BJ (cell line): ENCODE measurements at regions not wholly inside any gene's neighbourhood (a gene's known extent, or its start where the extent isn't known, plus 50 kb on each side); places are given as distances from the start of the nearest gene placed in this dataset.

Experiments used
- CTCF ChIA-PET: fragments of 350-600 bp; formaldehyde crosslinking; extraction: SDS; loops from one replicate; lab custom pipeline; 2021; ENCODE audit warnings: antibody characterized with exemption, inconsistent platforms; lab: Yijun Ruan, JAX
- POLR2A ChIA-PET: fragments of 300-600 bp; sonication (Branson Sonifier 250); formaldehyde crosslinking; extraction: SDS; loops from one replicate; lab custom pipeline; 2021; ENCODE audit warnings: antibody characterized with exemption; lab: Charles Lee
- DNase-seq: peaks from one replicate; pipeline ENCODE4 v3.0.0-alpha.2; 2011; ENCODE audit warnings: low read depth
- H3K27me3 ChIP-seq: 2 replicates; pipeline ENCODE4 v1.6.0; 2011; ENCODE audit warnings: low read length; ENCODE audit not compliant: control insufficient read depth, insufficient read depth
- H3K36me3 ChIP-seq: 2 replicates; pipeline ENCODE4 v1.5.1; 2011; ENCODE audit warnings: low read length; ENCODE audit not compliant: control insufficient read depth, insufficient read depth
- H3K4me3 ChIP-seq: 2 replicates; pipeline ENCODE4 v1.5.1; 2011; ENCODE audit warnings: low read depth, mild to moderate bottlenecking, control low read depth, low read length
- TF ChIP-seq, protein P1 (sequence below): IDR thresholded peaks from 2 replicates; pipeline ENCODE4 v1.5.1; 2011; ENCODE audit warnings: low read depth, mild to moderate bottlenecking, control low read depth, inconsistent platforms, low read length, moderate library complexity; ENCODE audit not compliant: insufficient read depth

DNA sequence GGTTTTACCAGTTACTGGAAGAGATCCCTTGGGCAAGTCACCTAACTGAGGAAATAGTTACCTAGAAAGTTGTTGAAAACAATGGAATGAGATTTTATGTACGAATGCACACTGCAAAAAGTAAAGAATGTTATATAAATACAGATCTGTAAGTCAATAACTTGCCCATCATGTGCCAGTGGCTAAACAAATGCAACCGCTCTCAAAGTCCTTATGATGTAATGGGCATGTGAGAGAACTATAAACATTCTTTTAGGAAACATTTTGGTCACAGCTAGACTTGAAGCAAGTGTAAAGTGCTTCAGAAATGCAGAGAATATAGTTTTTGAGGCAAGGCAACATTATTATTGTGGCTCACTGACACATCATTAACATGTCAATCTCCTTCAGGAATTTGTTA, 1044.5 kb downstream of the TUSC7 start:
- no peaks in the 10 kb centered on the region for H3K36me3 ChIP-seq
- H3K4me3 ChIP-seq = no peak overlapping the region
- ChIA-PET POLR2A (no interaction called here), CTCF (no interaction called here)
- no peak for DNase-seq
- TF ChIP-seq, protein P1, sequence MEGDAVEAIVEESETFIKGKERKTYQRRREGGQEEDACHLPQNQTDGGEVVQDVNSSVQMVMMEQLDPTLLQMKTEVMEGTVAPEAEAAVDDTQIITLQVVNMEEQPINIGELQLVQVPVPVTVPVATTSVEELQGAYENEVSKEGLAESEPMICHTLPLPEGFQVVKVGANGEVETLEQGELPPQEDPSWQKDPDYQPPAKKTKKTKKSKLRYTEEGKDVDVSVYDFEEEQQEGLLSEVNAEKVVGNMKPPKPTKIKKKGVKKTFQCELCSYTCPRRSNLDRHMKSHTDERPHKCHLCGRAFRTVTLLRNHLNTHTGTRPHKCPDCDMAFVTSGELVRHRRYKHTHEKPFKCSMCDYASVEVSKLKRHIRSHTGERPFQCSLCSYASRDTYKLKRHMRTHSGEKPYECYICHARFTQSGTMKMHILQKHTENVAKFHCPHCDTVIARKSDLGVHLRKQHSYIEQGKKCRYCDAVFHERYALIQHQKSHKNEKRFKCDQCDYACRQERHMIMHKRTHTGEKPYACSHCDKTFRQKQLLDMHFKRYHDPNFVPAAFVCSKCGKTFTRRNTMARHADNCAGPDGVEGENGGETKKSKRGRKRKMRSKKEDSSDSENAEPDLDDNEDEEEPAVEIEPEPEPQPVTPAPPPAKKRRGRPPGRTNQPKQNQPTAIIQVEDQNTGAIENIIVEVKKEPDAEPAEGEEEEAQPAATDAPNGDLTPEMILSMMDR = no peak
- no peaks in the 10 kb centered on the region; the same call in 1 of the 2 replicates for H3K27me3 ChIP-seq

DNA sequence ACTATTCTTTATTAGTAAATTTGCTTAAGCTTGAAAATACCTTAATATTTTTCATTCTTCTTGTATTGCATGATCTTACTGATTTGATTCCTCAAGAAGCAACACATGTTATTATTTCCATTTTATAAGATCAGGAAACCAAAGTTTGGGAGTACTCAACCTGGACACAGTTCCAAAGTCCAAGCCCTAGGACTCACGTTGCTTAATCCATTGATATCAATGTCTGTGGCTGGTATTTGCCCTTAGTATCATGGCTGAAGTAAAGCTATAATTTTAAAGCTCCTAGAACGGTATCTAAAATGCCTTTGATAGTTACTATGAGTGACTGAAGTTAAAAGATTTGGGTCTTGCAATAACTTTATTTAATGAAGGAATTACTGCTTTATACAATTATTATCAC, 1045.3 kb downstream of the TUSC7 start:
- TF ChIP-seq, protein P1 = no peak
- CTCF ChIA-PET = no interaction called here
- DNase-seq = no peak
- Histone ChIP-seq H3K27me3 (no peaks in the 10 kb centered on the region; the same call in 1 of the 2 replicates), H3K4me3 (no peak overlapping the region), H3K36me3 (no peaks in the 10 kb centered on the region)
- POLR2A ChIA-PET = no interaction called here

DNA sequence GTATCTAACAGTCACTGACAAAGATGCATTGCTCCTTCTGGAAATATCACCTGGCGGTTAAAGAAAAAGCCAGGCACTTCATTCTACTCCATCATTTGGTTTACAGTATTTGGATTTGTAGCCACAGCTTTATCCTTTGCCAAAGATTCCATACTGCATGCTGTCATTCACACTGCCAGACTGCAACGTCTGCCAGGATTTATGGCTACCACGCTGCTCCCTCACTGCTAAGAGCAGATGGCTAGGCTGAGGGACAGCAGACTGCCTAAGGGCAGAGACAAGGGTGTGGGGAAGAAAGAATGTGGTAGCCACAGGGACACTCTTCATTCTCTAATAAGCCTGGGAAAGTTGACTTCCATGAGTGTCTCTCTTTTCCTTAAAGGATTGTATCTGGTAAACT, 1047.0 kb downstream of the TUSC7 start:
- Histone ChIP-seq H3K4me3 (no peak overlapping the region), H3K27me3 (no peaks in the 10 kb centered on the region; the same call in 1 of the 2 replicates), H3K36me3 (no peaks in the 10 kb centered on the region)
- ChIA-PET CTCF (no interaction called here), POLR2A (no interaction called here)
- TF ChIP-seq, protein P1 = no peak
- no peak for DNase-seq

DNA sequence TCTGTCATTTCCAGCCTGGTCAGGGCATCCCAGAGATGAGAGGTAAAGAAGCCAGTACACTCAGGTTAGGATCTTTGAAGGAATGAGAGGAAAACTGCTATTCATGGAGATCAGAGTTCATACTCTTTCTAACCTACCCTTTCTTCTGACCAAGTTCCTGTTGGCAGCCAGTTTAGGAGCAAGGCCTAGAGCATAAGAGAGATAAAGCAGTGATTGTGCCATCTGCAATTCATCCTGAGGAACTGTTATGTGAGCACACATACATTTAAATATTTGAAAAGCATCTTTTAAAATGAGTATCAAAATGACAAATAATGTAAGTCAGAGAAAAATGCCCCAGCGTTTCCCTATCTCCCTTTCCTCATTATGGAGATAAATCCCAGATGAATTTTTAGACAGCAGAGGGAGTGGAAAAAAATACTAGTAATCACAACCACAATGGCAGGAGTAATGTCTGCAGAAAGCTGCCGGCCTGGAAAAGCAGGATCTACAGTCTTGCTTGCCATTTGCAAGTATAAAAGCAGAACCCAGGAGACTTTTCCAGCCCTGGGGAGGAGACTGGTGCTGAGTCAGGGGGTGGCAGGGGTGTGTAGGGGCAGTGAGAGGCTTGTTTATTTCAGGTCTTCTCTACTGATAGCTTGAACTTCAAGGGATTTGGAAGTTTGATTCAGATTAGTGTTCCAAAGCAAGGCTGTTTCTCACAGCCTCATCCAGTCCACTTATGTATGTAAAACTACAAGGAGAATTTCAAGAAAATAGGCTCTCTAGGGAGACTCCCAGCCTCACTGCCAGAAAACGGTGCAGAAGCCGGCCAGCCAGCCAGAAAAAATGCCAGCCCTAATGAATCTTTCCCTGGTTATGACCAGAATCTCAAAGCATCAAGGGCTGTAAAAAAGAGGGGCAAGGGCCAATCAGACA, 1052.4 kb downstream of the TUSC7 start:
- Histone ChIP-seq H3K36me3 (no peaks in the 10 kb centered on the region), H3K4me3 (no peak overlapping the region), H3K27me3 (no peaks in the 10 kb centered on the region; the same call in none of the 2 replicates)
- CTCF ChIA-PET = no interaction called here
- DNase-seq = no peak
- TF ChIP-seq, protein P1 = no peak
- POLR2A ChIA-PET = no interaction called here

DNA sequence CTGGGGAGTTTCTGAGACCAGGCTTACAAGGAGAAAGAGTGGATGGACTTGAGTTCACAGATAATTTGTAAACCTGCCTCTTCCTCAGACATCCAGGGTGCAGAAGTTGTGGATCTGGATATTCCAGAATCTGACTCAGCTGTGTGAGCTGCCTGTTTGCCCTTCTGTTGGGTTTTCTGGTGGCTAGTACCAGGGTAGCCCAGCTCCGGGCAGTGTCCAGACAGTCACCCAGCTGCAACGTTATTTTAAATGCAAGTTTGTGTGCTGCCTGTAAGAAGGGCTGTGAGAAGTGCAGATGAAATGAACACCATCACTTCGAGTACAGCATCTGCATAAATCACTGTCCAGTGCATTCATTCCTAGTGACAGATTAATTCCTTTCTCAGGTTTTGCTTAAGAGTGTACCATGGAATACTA, 1053.0 kb downstream of the TUSC7 start:
- ChIA-PET CTCF (no interaction called here), POLR2A (no interaction called here)
- Histone ChIP-seq H3K4me3 (no peak overlapping the region), H3K27me3 (no peaks in the 10 kb centered on the region; the same call in none of the 2 replicates), H3K36me3 (no peaks in the 10 kb centered on the region)
- TF ChIP-seq, protein P1 = no peak
- no peak for DNase-seq
